SK-N-SH (cell line): ENCODE measurements at regions not wholly inside any gene's neighbourhood (a gene's known extent, or its start where the extent isn't known, plus 50 kb on each side); places are given as distances from the start of the nearest gene placed in this dataset.

Experiments
- CTCF ChIA-PET: fragments of 300-600, 350-600 bp; formaldehyde crosslinking; extraction: SDS; loops from one replicate; lab custom pipeline; 2021; lab: Yijun Ruan, JAX
- POLR2A ChIA-PET: fragments of 350-600 bp; sonication (Branson Sonifier 250); formaldehyde crosslinking; extraction: SDS; loops from one replicate; lab custom pipeline; 2020; ENCODE audit warnings: antibody characterized with exemption, inconsistent platforms; lab: Yijun Ruan, JAX
- DNase-seq: peaks from one replicate; pipeline ENCODE4 v3.0.0; 2012
- H2AFZ ChIP-seq: fragments of 200-600 bp; sonication (generic); 2 replicates; pipeline ENCODE4 v1.8.1; 2016; ENCODE audit warnings: antibody characterized with exemption, mild to moderate bottlenecking, low read depth
- H3F3A ChIP-seq: fragments of 200-600 bp; sonication (generic); replicated peaks from 2 replicates; pipeline ENCODE3; 2016; ENCODE audit warnings: antibody characterized with exemption, mild to moderate bottlenecking; ENCODE audit not compliant: insufficient read depth
- H3K27ac ChIP-seq, 2 experiments: fragments of 200-500 bp in 1 of 2; fragments of 200-600 bp in 1 of 2; sonication (Bioruptor generic) in 1 of 2; sonication (generic), shearing (Covaris generic) in 1 of 2; 2 replicates each; pipeline versions ENCODE4 v1.5.1 to v1.6.1; 2014 to 2016; ENCODE audit warnings: low read depth in 2 of 2, inconsistent platforms in 1 of 2, low read length in 1 of 2, mild to moderate bottlenecking in 1 of 2, mixed read lengths in 1 of 2
- H3K27me3 ChIP-seq: fragments of 200-600 bp; sonication (generic), shearing (Covaris generic); 2 replicates; pipeline ENCODE4 v1.6.1; 2016; ENCODE audit warnings: mixed run types; ENCODE audit not compliant: insufficient read depth
- H3K36me3 ChIP-seq, 2 experiments: fragments of 200-500 bp in 1 of 2; fragments of 200-600 bp in 1 of 2; sonication (Bioruptor generic) in 1 of 2; sonication (generic) in 1 of 2; replicated peaks in 1 of 2; 2 replicates each; pipeline versions ENCODE3 to v1.5.1; 2014 to 2016; ENCODE audit warnings: low read length in 1 of 2, mild to moderate bottlenecking in 1 of 2; ENCODE audit not compliant: insufficient read depth in 2 of 2, control insufficient read depth in 1 of 2
- H3K4me1 ChIP-seq, 2 experiments: fragments of 200-500 bp in 1 of 2; fragments of 200-600 bp in 1 of 2; sonication (Bioruptor generic) in 1 of 2; sonication (generic), shearing (Covaris generic) in 1 of 2; 2 replicates each; pipeline versions ENCODE4 v1.5.1 to v1.6.1; 2014 to 2016; ENCODE audit warnings: low read depth in 1 of 2, low read length in 1 of 2, mixed run types in 1 of 2; ENCODE audit not compliant: insufficient read depth in 2 of 2, control insufficient read depth in 1 of 2
- H3K4me2 ChIP-seq: fragments of 200-600 bp; sonication (generic), shearing (Covaris generic); 2 replicates; pipeline ENCODE4 v1.6.1; 2017; ENCODE audit warnings: mixed run types
- H3K4me3 ChIP-seq, 2 experiments: fragments of 200-500 bp in 1 of 2; fragments of 200-600 bp in 1 of 2; sonication (Bioruptor generic) in 1 of 2; sonication (generic), shearing (Covaris generic) in 1 of 2; 2 replicates each; pipeline versions ENCODE4 v1.5.1 to v1.8.1; 2014 to 2016; ENCODE audit warnings: low read depth in 2 of 2, inconsistent platforms in 1 of 2, low read length in 1 of 2, mild to moderate bottlenecking in 1 of 2, mixed read lengths in 1 of 2, moderate library complexity in 1 of 2
- H3K79me2 ChIP-seq: fragments of 200-600 bp; sonication (generic); 2 replicates; pipeline ENCODE4 v1.8.1; 2017; ENCODE audit warnings: mild to moderate bottlenecking; ENCODE audit not compliant: insufficient read depth
- H3K9ac ChIP-seq: fragments of 200-600 bp; sonication (generic); 2 replicates; pipeline ENCODE4 v1.6.1; 2017; ENCODE audit warnings: mixed run types
- H3K9me2 ChIP-seq: fragments of 200-600 bp; sonication (generic); 2 replicates; pipeline ENCODE4 v1.6.1; 2017; ENCODE audit warnings: mixed run types
- H3K9me3 ChIP-seq: fragments of 200-600 bp; sonication (generic); 2 replicates; pipeline ENCODE4 v1.6.1; 2017; ENCODE audit warnings: mixed run types, mild to moderate bottlenecking, moderate library complexity
- H4K20me1 ChIP-seq: fragments of 200-600 bp; sonication (generic); 2 replicates; pipeline ENCODE4 v1.6.1; 2017; ENCODE audit warnings: mild to moderate bottlenecking, mixed run types; ENCODE audit not compliant: insufficient read depth
- CTCF ChIP-seq: fragments of 200-600 bp; sonication (generic); IDR thresholded peaks from 2 replicates; pipeline ENCODE4 v1.6.1; 2017; ENCODE audit warnings: antibody characterized with exemption, mild to moderate bottlenecking, moderate library complexity
- FOSL2 ChIP-seq: IDR thresholded peaks from 2 replicates; pipeline ENCODE4 v1.4.0; 2012; ENCODE audit warnings: low read depth, mild to moderate bottlenecking, moderate library complexity, borderline replicate concordance
- IRF3 ChIP-seq: fragments of 150-350 bp; IDR thresholded peaks from 2 replicates; pipeline ENCODE4 v1.6.1; 2016; ENCODE audit warnings: mild to moderate bottlenecking, low read depth, low read length
- MXI1 ChIP-seq: IDR thresholded peaks from 2 replicates; pipeline ENCODE4 v1.6.1; 2012; ENCODE audit warnings: mild to moderate bottlenecking, low read depth, low read length, improper control_type of control experiment
- POLR2AphosphoS5 ChIP-seq: IDR thresholded peaks from 2 replicates; pipeline ENCODE4 v1.6.1; 2012; ENCODE audit warnings: low read depth, low read length
- RAD21 ChIP-seq: IDR thresholded peaks from 2 replicates; pipeline ENCODE4 v1.6.1; 2012; ENCODE audit warnings: mild to moderate bottlenecking, low read length
- RXRA ChIP-seq: IDR thresholded peaks from 2 replicates; pipeline ENCODE4 v1.4.0; 2012; ENCODE audit warnings: low read depth, mild to moderate bottlenecking, borderline replicate concordance
- TCF12 ChIP-seq: IDR thresholded peaks from 2 replicates; pipeline ENCODE4 v1.4.0; 2012
- TEAD4 ChIP-seq: IDR thresholded peaks from 2 replicates; pipeline ENCODE4 v1.4.0; 2012; ENCODE audit warnings: mild to moderate bottlenecking, borderline replicate concordance; ENCODE audit not compliant: insufficient read depth
- USF1 ChIP-seq: IDR thresholded peaks from 2 replicates; pipeline ENCODE4 v1.4.0; 2012; ENCODE audit warnings: low read depth, borderline replicate concordance
- ZBTB33 ChIP-seq: IDR thresholded peaks from 2 replicates; pipeline ENCODE4 v1.4.0; 2012; ENCODE audit warnings: low read depth, borderline replicate concordance
- whole genome bisulfite sequencing: methylation state at CpG from one replicate; pipeline ENCODE4 v1.1.6; 2017; ENCODE audit warnings: low lambda C conversion rate; 5-methylcytosine and 5-hydroxymethylcytosine counted together

- TF ChIP-seq ZBTB33 (no peak), TEAD4 (no peak)
Observed at GRCh38 chr7:118711688-118712087, 487.2 kb downstream of the ANKRD7 start (continued).

- Histone ChIP-seq H3K36me3 (no peaks in the 10 kb centered on the region), H3K4me1 (peaks cover 0 to 7% of the 10 kb centered on the region in 2 experiments; a peak in 1 of 4 replicates), H3K79me2 (no peaks in the 10 kb centered on the region), H3K27ac (no peak overlapping the region), H3K9me2 (no peaks in the 10 kb centered on the region), H3K9ac (no peak overlapping the region), H2AFZ (no peak overlapping the region), H3K27me3 (no peaks in the 10 kb centered on the region), H3K9me3 (no peaks in the 10 kb centered on the region), H3K4me3 (no peak overlapping the region), H3K4me2 (no peak overlapping the region), H3F3A (no peaks in the 10 kb centered on the region), H4K20me1 (no peaks in the 10 kb centered on the region)
- 34% methylated on average over 4 of the region's 4 CpGs for WGBS
- ChIA-PET POLR2A (no interaction called here), CTCF (interaction anchor here (1.1 kb wide), 1 partner anchor 463 kb away, joined by 3 read pairs; no protein-coding TSS in a partner anchor)
- TF ChIP-seq POLR2AphosphoS5 = no peak
- DNase-seq = no peak
Observed at GRCh38 chr7:118713039-118713438, 488.5 kb downstream of the ANKRD7 start.

- no peaks in the 10 kb centered on the region for H3F3A ChIP-seq
- no peaks in the 10 kb centered on the region for H3K9me2 ChIP-seq
- CTCF ChIA-PET = interaction anchor here (1.2 kb wide), 1 partner anchor 46 kb away, joined by 3 read pairs; no protein-coding TSS in a partner anchor
- POLR2A ChIA-PET = no interaction called here
- H3K27ac ChIP-seq = no peak overlapping the region
- TF ChIP-seq RAD21 (no peak), TCF12 (no peak), FOSL2 (no peak), CTCF (no peak), RXRA (no peak), MXI1 (no peak), IRF3 (no peak), USF1 (no peak)
- no peaks in the 10 kb centered on the region for H3K4me1 ChIP-seq
- 9% methylated on average over 4 of the region's 4 CpGs for WGBS
- H4K20me1 ChIP-seq = no peaks in the 10 kb centered on the region
- no peaks in the 10 kb centered on the region for H3K27me3 ChIP-seq
- no peak for DNase-seq
- H3K9me3 ChIP-seq = no peaks in the 10 kb centered on the region
- H3K36me3 ChIP-seq = no peaks in the 10 kb centered on the region
- no peak overlapping the region for H3K4me2 ChIP-seq
- H3K79me2 ChIP-seq = no peaks in the 10 kb centered on the region
- H2AFZ ChIP-seq = no peak overlapping the region
- no peak overlapping the region for H3K9ac ChIP-seq
- no peak overlapping the region for H3K4me3 ChIP-seq
Observed at GRCh38 chr7:118720632-118721031, 496.1 kb downstream of the ANKRD7 start.
